ENCODE measurements at regions not wholly inside any gene's neighbourhood (a gene's known extent, or its start where the extent isn't known, plus 50 kb on each side); places are given as distances from the start of the nearest gene placed in this dataset.
A peak's percentile ranks its signal among the peaks of the same experiment; 100 is the strongest.

DNA sequence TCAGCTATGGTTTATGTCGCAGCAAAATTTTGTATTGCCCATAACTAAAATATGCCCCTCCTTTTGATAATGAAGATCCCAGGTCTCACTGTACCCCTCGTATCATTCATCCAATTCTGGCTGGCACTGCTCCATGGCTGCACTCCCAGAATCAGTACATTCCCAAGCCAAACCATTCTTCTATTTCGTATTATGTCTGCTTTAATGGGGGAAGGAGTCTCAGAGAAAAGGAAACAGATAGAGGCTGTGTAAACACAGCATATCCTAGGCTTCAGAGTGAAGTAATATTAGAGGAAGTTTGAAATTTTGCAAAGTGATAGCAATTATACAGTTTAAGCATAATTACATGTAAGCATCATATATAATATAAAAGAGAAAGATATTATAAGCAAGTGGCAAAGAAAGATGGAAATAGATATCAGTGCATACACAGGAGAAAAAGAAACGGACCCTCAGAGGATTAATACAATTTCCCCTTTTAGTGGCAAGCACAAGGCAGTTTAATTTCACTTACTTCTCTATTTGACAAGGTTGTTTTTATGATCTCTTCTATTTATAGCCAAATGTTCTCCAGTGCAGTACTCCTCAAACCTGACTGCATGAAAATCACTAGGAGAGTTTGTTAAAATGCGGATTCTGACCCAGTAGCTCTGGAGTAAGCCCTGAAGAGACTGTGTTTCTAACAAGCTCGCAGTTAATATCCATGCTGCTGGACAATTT, 56.5 kb upstream of the TENT5A start:
- no peak for DNase-seq

DNA sequence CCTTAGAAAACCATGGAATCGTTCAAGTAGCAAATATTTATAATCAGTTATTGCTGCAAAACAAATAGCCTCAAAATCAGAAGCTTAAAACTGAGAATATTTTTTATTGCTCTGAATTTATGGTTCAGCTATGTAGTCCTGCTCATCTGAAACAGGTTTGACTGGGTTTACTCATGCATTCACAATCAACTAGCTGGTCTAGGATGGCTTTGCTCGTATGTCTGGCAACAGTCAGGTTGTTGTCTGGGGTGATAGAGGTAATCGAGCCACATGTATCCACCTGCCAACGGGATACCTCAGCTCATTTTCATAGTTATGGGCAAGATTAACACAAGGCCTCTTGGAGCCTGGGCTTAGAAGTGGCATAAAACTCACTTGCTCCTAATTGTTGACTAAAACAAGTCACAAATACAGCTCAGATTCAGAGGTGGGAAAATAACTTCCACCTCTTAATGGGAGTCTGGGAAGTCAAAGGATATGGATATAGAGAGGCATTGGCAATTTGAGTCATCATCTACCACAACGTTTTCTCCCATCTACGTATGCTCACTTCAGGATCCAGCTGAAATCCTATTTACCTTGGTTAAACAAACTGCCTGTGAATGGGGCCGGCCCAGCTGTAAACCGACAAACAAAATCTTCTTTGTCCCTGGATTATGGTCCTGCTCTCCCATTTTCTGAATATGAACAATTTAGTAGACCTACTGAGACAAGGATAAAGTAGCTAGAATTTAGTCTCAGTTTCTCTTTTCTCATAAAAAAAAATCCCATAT, 54.5 kb upstream of the TENT5A start:
- DNase-seq: peak; percentile 2 to 48

DNA sequence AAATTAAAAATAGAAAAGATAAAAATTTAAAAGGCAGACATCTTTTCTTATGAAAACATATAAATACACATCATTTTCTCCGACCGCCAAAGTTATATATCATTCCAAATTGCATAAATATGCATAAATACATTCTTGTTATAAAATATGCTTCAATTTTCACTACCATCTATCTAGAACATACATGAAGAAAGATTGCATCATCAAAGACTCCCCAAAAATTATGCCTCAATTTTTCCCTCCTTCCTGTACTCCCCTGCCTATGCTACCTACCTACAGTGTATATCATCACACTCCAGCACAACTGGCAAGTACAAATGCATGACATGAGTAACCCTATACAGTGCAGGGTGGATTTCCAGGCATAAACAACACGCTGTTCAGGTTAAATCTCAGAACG, 49.9 kb upstream of the TENT5A start:
- no peak for DNase-seq
